ENCODE measurements at regions not wholly inside any gene's neighbourhood (a gene's known extent, or its start where the extent isn't known, plus 50 kb on each side); places are given as distances from the start of the nearest gene placed in this dataset.

- Histone ChIP-seq H2BK5ac (ENCODE audit: low read depth, low read length, poor library complexity, severe bottlenecking) (no peak overlapping the region), H3K9me3 (ENCODE audit: control insufficient read depth, insufficient read depth, low read length) (no peaks in the 10 kb centered on the region), H2AK9ac (replicated peaks; ENCODE audit: low read depth, low read length, poor library complexity) (no peak overlapping the region), H3K4me2 (ENCODE audit: low read depth, low read length) (no peak overlapping the region), H3K56ac (ENCODE audit: extremely low read depth, insufficient read depth, low read length) (no peak overlapping the region), H2BK120ac (ENCODE audit: low read depth, low read length) (peak overlapping the region; percentile 58), H2BK15ac (ENCODE audit: low read depth, low read length) (peak overlapping the region; percentile 32; the same call in 1 of the 3 replicates), H3K4me1 (ENCODE audit: control insufficient read depth, insufficient read depth, low read length) (peaks cover 29% of the 10 kb centered on the region), H3K27ac (ENCODE audit: insufficient read depth, low read length) (no peak overlapping the region), H3K18ac (ENCODE audit: low read depth, low read length) (no peak overlapping the region; the same call in 1 of the 2 replicates), H3K9me1 (ENCODE audit: insufficient read depth, low read length) (peaks cover 19% of the 10 kb centered on the region), H4K5ac (ENCODE audit: low read depth, low read length) (no peak overlapping the region), H3K36me3 (ENCODE audit: control insufficient read depth, insufficient read depth, low read length) (no peaks in the 10 kb centered on the region), H2BK20ac (ENCODE audit: low read depth, low read length) (peak overlapping the region; percentile 60), H3K4me3 (ENCODE audit: insufficient read depth, low read depth, low read length) (no peak overlapping the region), H3K27me3 (ENCODE audit: control insufficient read depth, insufficient read depth, low read length) (no peaks in the 10 kb centered on the region), H3K23ac (ENCODE audit: low read depth, low read length) (no peak overlapping the region), H2AK5ac (ENCODE audit: low read depth, low read length) (peak overlapping the region; percentile 79), H4K20me1 (ENCODE audit: insufficient read depth, low read length) (no peaks in the 10 kb centered on the region), H3K4ac (ENCODE audit: low read depth, low read length) (peak overlapping the region; percentile 85), H4K8ac (ENCODE audit: low read depth in 2 of 2, low read length in 2 of 2) (peak overlapping the region in 1 of 2 experiments; percentile 85; a peak in 1 of 4 replicates), H3K14ac (replicated peaks; ENCODE audit: low read depth, low read length) (peak overlapping the region; percentile 3; the same call in 1 of the 2 replicates), H3K79me1 (ENCODE audit: low read depth in 1 of 2, low read length in 2 of 2) (peaks cover 0 to 4% of the 10 kb centered on the region in 2 experiments; a peak in 1 of 4 replicates), H3K9ac (ENCODE audit: low read depth, low read length) (no peak overlapping the region), H2AFZ (replicated peaks; ENCODE audit: low read length, poor library complexity) (peak overlapping the region; percentile 15), H4K91ac (ENCODE audit: insufficient read depth, low read depth, low read length) (no peak overlapping the region)
- 100% methylated on average over 9 of the region's 20 CpGs; no CpG with 5 or more reads in 1 of the 2 experiments for WGBS, 2 experiments (ENCODE audit: extremely low coverage in 2 of 2, insufficient read length in 1 of 2)
- dilution Hi-C loops (cut with HindIII; ENCODE audit: low sequenced_read_pairs, unreplicated experiment) (no loop called here), in situ Hi-C loops (cut with MboI; ENCODE audit: low sequenced_read_pairs) (no loop called here), intact Hi-C loops (cut with micrococcal nuclease) (no loop called here)
- POLR2A ChIA-PET (ENCODE audit: unreplicated experiment), result no interaction called here
- no TSS peak for BruUV-seq (replicated peaks)
- TF ChIP-seq MAFK (IDR thresholded peaks at IDR 0.05; ENCODE audit: low read depth, low read length) (no peak), CEBPB (IDR thresholded peaks at IDR 0.05; ENCODE audit: low read depth, low read length) (no peak), USF2 (IDR thresholded peaks at IDR 0.05; ENCODE audit: low read depth, low read length) (no peak), SMC3 (IDR thresholded peaks at IDR 0.05; ENCODE audit: low read depth, low read length) (no peak), NFE2L2 (IDR thresholded peaks at IDR 0.05; ENCODE audit: low read depth, low read length) (no peak), FOS (IDR thresholded peaks at IDR 0.05; ENCODE audit: low read depth, low read length) (no peak), CHD1 (IDR thresholded peaks at IDR 0.05; ENCODE audit: low read depth, low read length) (no peak), CTCF (conservative IDR thresholded peaks at IDR 0.05; ENCODE audit: low read depth, low read length) (no peak), MXI1 (IDR thresholded peaks at IDR 0.05; ENCODE audit: borderline replicate concordance, low read depth, low read length) (no peak), POLR2A (IDR thresholded peaks at IDR 0.05; ENCODE audit: low read depth, low read length) (no peak), RCOR1 (IDR thresholded peaks at IDR 0.05; ENCODE audit: insufficient replicate concordance, low read length) (no peak), RAD21 (IDR thresholded peaks at IDR 0.05; ENCODE audit: low read length) (no peak), BHLHE40 (IDR thresholded peaks at IDR 0.05; ENCODE audit: low read depth, low read length) (no peak), ELK1 (IDR thresholded peaks at IDR 0.05; ENCODE audit: borderline replicate concordance, low read depth, low read length) (no peak), RFX5 (IDR thresholded peaks at IDR 0.05; ENCODE audit: low read depth, low read length) (no peak), MAZ (IDR thresholded peaks at IDR 0.05; ENCODE audit: borderline replicate concordance, low read depth, low read length) (no peak)
- ATAC-seq (ENCODE audit: low read depth) (no peak), DNase-seq (no peak)
- CTCF ChIA-PET, result no interaction called here
Observed at GRCh38 chr13:106375085-106375484, 160.4 kb downstream of the EFNB2 start.

All from IMR-90 (cell line).